GM21576 (cell line): ENCODE measurements at regions not wholly inside any gene's neighbourhood (a gene's known extent, or its start where the extent isn't known, plus 50 kb on each side); places are given as distances from the start of the nearest gene placed in this dataset.

Experiments used
- ATAC-seq: cut with Tn5 transposase; IDR thresholded peaks from one replicate; pipeline ENCODE4 v1.9.1; 2021; ENCODE audit warnings: mild to moderate bottlenecking, moderate library complexity; ENCODE audit not compliant: unreplicated experiment

DNA sequence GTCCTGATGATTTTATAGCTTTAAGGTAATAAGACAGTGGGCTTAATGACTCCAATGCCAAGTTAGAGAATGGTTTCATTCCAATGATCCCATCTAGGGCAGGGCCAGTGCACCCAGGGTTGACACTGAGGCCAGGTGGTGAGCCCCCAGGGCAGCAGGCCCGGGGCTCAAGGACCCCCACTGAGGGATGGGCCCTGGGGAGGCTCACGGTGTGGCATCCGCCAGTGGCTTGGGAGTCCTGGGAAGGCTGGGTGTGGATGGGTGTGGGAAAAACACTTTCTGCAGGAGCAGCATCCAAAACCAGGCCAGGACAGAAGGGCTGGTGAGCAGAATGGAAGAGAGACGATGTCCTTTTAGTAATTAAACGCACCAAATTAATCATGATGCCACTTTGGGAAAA is 626.3 kb downstream of the TBC1D22A start:
- ATAC-seq: no peak

DNA sequence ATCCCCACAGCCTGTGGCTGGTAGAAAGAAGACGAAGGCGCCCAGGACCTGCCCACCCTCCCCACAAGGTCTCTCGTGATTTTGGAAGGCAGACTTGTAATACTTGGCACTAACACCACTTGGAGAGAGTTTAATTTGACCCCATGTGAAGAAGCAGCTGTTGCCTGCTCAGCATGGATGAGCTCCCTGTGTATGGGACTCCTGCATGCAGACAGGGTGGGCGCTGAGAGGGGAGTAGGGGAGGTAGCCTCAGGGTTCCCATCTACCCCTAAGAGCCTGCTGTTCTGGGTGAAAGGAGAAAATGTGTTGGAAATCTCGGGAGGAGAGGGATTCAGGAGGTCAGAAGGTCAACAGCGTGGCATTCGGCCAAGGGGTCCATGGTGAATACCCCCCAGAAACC is 625.9 kb downstream of the TBC1D22A start:
- ATAC-seq: no peak

DNA sequence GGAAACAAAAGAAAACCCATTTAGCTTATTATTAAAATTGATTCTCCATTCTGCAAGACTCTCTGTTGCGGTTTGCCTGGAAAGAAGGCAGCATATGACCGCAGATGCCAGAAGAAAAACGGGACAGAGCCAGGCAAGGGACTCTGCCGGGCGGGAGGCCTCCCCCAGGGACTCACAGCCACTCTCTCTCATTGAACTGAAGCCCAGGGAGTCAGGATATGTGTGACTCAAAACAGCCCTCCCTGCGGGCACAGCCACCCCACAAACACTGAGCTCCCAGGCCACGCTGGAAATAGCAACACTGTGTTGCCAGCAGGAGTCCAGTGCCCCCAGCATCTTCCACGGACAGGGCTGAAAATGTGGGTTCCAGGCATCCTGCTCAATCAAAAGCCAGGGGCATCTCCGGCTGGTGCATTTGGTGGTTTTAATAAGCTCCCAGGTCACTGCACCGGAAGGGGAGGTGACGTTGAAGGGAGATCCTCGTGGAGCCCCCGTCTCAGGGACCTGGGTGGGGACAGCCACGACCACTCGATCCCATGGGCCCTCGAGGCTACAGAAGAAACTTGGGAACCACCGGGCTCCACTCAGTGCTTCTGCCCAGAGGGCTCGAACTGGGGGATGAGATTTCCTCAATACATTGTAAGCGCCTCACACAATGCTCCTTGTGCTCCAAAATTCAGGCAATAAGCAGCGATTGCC is 624.5 kb downstream of the TBC1D22A start:
- no peak for ATAC-seq

DNA sequence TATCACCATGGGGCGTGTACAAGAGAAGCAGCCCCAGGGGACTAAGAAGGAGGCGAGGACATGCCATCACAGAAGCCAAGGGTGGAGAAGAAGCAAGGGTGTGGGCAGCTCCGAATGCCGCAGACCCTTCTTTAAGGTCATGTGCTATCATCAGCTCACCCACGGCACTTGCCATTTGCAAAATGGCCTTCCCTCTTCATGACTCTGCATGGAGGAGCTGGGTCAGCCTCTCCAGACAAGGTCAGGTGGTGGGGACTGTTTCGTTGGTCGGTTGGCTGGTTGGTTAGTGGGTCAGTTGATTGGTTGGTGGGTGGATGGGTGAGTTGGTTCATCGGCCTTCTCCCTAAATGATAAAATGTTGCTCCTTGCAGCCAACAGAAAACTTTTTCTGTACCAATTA is 622.5 kb downstream of the TBC1D22A start:
- no peak for ATAC-seq

DNA sequence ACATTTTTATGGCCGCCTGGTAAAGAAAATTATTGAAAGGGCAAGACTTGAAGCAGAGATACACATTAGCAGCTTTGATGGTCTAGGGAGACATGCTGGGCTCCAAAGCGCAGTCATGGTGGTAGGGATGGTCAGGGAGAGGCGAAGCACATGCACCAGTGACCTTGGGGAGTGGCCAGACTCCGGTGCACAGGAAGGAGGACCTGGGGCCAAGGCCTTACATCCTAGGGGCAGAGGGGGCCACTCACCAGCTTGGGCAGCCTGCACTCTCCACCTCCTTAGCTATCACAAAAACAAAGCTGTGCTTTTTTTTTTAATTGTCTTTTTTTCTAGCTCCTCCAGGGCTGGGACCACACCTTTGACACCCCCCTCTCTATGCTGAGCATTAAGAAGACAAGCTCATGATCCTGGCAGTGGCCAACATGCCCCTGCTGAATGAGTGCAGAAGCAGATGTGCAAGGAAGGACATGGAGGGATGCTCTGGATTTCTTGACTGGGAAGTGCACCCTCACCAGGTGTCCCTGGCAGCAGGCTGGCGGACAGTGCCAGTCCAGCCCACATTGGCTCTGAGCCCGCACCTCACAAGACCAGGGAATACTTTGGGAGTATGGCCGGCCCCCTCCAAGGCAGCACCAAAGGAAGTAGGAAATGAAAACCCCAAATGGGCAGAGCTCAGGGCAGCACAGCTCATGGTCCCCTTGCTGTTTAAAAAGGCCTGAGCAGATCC is 619.9 kb downstream of the TBC1D22A start:
- no peak for ATAC-seq

DNA sequence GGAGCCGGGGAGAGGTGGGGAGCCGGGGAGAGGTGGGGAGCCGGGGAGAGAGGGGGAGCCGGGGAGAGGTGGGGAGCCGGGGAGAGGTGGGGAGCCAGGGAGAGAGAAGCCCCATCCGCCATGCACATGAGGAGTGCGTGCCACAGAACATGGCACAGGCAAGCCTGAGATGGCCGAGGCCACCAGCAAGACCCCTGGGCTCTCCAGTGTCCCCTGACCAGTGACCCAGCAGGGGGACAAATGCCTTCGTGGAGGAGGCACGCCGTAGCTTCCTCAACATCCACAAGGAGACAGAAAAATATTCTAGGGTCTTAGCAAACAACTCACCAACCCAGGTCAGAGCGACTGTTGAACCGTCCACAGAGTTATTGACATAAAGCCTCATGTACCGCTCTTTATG is 618.8 kb downstream of the TBC1D22A start:
- ATAC-seq: no peak

DNA sequence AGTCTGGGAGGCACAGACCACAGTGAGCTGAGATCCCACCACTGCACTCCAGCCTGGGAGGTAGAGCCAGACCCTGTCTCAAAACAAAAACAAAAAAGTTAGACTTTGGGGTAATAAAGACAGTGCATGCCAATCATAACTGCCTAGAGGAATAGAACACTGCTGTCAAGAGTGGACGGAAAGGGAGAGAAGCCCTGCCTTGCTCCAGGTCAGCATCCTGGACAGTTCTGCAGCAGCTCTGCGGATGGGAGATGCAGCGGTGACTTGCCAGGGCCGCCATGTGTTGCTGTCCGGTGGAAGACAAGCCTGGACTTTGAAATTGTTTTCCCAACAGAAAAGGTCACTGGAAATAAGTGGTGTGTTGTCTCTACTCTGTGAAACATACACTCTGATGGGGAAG is 618.2 kb downstream of the TBC1D22A start:
- no peak for ATAC-seq

DNA sequence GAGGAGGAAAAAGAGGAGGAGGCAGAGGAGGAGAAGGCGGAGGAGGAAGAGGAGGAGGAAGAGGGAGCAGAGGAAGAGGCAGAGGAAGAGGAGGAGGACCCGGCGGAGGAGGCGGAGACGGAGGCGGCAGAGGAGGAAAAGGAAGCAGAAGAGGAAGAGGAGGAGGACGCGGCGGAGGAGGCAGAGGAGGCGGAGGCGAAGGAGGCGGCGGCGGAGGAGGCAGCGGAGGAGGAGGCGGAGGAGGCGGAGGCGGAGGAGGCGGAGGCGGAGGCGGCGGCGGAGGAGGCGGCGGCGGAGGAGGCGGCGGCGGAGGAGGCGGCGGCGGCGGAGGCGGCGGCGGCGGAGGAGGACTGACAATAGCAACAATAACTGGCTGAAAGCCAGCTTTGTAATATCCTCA is 616.6 kb downstream of the TBC1D22A start:
- ATAC-seq: no peak

DNA sequence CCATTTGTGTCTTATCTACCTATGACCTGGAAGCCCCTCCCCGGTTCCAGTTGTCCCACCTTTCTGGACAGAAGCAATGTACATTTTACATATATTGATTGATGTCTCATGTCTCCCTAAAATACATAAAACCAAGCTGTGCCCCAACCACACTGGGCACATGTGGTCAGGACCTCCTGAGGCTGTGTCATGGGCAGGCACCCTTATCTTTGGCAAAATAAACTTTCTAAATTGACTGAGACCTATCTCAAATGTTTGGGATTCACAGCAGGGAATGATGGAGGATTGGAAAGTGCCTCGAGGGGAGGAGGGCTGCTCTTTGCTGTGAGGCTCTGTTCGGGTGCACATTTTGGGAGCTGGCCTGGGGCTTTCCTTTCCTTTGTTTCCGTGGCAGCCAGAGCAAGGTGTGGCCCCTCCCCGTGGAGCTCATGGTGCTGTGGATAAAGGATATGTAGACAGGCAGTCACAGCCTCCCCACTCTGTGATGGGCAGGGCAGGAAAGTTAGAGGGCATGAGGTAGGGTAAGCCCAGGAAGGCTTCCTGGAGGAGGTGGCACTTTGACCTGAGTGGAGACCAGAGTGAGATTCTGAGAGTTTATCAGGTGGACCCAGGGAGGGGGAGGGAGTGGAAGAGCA is 615.6 kb downstream of the TBC1D22A start:
- ATAC-seq: no peak

DNA sequence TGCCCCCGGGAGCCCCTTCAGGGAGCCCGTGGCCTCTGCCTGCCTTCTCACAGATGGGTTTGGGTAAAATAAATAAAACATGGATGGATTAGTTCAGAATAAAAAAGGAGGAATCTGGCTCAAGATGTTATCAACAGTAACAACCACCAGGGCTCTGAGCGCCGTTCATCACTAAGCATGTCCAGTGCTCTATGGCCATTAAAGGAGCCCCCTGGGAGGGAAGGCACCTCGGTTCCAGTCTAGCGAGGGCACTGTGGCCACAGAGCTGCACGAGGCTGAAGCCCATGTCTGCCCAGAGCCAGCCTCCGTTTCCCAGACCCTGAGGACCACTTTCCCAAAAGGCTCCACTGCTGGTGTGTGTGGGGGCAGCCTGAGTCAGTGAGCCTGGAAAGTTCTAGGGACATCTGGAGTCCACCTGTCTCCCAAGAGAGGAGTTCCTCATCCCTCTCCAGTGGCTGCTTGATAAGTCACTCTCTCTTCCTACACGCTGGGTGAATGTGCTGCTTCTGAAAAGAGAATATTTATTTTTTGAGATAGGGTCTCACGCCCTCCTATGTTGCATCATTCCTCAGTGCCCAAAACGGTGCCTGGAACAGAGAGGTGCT is 614.6 kb downstream of the TBC1D22A start:
- no peak for ATAC-seq

DNA sequence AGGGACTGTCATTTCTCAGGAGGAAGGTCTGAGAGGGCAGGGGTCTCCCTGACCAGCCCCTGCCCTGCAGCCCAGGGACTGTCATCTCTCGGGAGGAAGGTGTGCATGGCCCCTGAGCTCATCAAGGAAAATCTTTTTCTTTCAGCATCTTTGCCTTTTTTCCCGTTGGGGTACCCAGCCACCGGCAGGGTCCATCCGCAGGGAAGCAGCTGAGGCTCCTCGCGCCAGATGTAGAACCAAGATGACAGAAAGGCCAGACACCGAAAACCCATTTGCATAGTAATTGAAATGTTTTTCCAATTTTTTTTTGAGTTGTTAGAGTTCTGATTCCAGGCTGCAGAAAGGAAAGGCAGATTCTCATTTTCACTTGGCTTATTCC is 613.9 kb downstream of the TBC1D22A start:
- ATAC-seq: no peak

DNA sequence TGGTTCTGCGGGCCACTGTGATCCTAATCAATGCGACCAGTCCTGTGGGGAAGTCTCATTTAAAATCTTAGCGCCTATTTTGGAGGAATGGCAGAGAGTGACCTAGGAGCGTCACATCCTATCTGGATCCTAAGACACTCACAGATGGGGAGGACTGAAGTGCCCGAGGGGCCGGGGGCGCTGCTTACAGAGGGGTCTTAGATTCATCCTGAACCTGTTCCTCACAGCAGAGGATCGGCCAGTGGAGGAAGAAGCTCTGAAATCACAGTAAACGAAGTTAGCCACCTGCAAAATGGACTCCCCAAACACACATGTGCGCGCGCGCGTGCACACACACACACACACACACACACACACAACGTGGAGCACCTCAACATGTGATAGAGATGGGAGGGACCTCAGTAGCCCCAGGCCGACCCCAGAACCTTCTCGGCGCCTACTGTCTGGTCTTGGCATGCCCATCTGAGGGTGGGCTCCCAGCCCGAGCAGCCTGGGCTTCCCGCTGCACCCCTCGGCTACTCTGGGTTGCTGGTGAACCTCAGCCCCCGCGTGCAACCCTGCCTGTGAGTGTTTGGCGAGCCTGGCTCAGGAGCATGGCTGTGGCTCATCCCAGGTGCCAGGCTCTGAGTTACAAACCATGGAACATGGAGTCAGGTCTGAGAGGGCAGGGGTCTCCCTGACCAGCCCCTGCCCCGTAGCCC is 613.3 kb downstream of the TBC1D22A start:
- no peak for ATAC-seq

DNA sequence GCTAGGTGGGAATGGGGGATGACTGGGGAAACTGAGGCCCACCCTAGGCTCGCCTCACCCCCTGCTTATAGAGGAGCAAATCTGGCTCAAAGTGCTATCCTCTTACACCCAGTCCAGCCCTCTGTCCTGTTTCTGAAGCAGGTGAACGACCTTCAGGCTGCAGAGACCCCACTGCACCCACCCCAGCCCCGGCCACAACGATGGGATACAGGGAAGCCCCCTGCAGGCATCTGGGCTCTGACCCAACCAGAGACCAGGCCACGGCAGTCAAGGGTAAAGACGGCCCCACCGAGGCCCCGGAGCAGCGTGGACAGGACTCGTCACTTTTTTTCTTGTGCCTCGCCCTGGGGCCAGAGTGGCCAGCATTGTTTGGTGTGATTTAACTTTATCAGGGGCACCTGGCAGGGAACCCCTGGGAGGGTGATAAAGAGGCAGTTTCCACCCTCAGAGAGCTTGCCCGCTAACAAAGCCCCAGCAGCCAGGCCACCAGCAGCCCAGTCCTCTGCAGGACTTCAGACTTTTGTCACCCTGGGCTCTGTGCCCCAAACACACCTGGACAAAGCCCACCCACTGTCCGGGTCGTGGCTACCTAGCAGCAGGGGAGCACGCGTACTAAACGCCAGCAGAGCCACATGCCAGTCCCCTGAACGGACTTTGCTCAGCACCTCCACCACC is 612.6 kb downstream of the TBC1D22A start:
- no peak for ATAC-seq

DNA sequence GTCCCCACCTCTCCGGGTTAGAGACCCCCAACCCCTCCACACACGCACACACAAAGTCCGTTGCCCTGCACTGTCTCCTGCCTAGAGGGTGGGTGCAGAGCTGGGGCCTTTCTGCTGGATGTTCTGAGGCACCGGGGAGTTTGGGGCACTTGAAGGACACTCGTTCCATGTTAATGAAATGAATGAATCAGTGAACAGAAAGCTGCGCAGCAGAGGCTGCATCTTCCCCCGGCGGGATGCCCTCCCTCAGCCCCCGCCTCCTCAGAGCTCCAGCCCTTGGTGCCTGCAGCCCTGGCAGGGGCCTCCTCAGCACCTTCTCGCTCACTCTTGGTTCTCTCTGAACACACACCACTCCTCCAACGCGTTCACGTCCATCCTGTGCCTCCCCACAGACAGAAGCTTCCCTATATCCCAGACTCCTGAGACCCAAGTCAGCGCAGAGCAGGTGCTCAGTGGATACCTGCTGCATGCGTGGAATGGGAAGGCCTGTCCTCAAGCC is 611.9 kb downstream of the TBC1D22A start:
- no peak for ATAC-seq

DNA sequence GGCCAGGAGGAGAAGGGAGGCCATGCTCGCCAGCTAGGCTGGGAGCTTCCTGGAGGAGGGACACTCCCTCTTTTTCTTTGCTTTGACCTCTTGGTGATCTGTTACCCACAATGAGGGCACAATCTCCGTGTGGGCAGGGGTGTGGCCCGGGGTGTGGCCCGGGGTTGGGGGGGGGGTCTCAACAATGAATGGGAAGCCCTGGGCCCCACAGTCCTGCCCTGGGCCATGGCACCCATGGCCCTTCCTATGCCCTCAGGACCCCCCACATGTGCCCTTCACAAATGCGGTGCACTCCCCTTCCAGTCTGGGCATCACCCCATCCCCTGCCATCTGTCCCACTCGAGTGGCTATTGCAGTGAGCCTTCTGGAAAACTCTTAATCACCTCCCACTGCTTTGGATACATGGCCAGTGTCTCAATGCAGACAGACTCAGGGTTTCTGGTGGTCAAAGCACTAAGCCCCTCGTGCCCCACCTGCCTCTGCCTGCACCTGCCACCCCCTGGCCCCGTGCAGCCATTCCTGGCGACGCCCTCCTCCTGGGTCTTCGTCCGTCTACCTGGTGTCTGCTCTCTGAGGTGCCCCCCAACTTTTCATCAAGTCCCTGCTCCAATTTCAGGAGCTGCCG is 611.3 kb downstream of the TBC1D22A start:
- no peak for ATAC-seq

DNA sequence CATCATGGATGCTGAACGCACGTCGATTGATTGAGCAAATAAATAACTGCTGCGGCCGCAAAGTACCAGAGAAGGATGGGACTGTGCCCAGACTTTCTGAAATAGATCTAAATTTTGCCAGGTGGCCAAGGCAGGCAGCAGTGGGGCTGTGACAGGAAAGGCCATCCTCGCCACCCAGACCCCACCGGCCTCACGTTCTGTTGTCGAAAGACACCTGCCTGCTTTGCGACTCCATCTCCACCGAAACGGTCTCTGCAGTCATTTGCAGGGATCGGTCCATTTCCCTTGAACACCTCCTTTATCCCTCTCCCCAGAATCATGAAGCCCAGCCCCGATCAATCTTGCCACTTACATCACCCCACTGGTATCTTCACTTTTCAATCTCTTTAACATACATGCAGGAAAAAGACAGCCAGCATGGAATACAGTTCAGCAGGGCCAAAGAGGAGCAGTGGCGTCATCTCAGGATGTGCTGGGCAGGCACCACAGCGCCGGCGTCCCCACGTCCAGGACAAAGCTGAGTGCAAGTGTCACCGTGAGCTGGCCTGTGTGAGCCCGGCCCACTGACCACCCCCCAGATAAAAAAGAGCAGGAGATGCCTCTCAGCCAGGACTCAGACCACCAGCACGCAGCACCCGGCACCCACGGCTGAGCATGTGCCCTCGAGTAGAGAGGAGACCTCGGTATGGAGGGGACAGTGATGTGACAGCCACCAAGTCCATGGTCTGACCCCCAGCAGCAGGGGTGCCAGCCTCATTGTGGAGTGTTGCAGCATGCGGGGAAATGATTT is 610.3 kb downstream of the TBC1D22A start:
- no peak for ATAC-seq

DNA sequence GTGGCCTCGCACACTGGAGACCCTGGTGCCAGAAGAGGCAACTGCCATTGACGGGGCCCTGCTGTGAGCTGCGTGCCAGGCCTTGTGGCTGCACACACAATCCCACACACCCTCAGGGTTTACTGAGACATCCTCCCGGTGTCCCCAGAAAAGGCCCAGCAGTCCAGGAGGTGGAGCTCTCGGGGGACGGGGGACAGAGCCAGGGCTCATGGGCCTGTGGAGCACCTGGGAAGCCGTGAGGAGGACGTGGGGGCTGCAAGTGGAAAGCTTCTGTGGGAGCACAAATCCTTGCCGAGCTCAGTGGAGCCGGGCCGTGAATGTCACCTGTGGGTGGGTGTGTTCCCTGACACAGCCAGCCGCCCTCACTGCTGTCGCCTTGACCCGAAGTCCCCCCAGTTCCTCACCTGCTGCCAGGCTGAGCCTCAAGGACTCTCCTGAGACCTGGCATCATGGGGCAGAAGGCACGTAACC is 609.7 kb downstream of the TBC1D22A start:
- no peak for ATAC-seq

DNA sequence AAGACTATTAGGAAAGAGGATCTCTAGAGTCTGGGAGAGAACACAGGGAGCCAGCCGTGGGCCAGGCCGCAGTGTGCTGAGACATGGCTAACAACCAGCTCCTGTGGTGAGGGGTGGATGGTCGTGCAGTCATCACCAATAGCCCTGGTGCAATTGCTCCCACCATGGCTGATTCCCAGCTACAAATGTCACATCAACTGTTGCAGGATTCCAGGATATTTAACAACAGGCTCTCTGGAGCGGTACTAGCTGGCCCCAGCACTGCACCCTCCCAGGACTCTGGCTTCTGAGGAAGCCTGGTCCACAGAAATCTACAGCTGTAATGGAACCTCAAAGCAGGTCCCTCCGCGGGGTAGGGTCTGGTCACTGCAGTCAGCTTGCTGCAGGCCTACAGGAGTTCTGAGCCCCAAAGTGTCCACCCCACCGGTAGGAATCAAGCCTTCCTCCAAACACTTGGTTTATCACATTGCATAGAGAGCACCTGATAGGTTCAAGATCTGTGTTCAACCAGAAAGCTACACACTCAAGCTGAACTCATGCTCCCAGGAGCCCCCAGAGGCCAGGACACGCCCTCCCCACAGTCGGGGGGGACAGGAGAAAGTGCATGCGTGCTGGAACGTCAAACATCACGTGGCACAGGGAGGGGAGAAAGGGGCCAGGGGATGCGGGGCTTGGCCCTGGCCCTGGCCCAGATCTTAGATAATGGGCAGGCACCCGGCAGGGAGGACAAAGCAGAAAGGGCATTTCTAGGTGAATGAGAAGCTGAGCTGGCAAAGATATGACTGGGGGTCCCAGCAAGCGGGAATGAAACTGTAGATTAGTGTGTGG is 609.0 kb downstream of the TBC1D22A start:
- ATAC-seq: no peak
